Keratinocyte (primary cell): ENCODE measurements at regions not wholly inside any gene's neighbourhood (a gene's known extent, or its start where the extent isn't known, plus 50 kb on each side); places are given as distances from the start of the nearest gene placed in this dataset.

ENCODE experiments used
- DNase-seq: peaks from one replicate; pipeline ENCODE4 v3.0.0-alpha.2; 2011; ENCODE audit warnings: low read depth, missing footprints, low spot score
- FAIRE-seq: peaks from 2 replicates; lab custom pipeline; 2011; peaks lifted over from hg19 to GRCh38; lab: Jason Lieb, UNC
- H2AFZ ChIP-seq: 2 replicates; pipeline ENCODE4 v1.6.0; 2012; ENCODE audit warnings: low read length, control low read depth, inconsistent platforms; ENCODE audit not compliant: control insufficient read depth
- H3K27ac ChIP-seq: 2 replicates; pipeline ENCODE4 v1.5.1; 2011; ENCODE audit warnings: low read length; ENCODE audit not compliant: control insufficient read depth, insufficient read depth
- H3K27me3 ChIP-seq: 3 replicates; pipeline ENCODE4 v1.6.0; 2011; ENCODE audit warnings: low read length; ENCODE audit not compliant: control insufficient read depth, insufficient read depth; ENCODE audit errors: extremely low read depth
- H3K36me3 ChIP-seq, 2 experiments: 2 replicates in 1 of 2; 3 replicates in 1 of 2; pipeline ENCODE4 v1.5.1; 2011; ENCODE audit warnings: low read length in 2 of 2, mild to moderate bottlenecking in 1 of 2; ENCODE audit not compliant: control insufficient read depth in 2 of 2, insufficient read depth in 2 of 2; ENCODE audit errors: extremely low read depth in 1 of 2
- H3K4me1 ChIP-seq: 3 replicates; pipeline ENCODE4 v1.5.1; 2011; ENCODE audit warnings: low read length; ENCODE audit not compliant: control insufficient read depth, insufficient read depth; ENCODE audit errors: extremely low read depth
- H3K4me2 ChIP-seq: 3 replicates; pipeline ENCODE4 v1.6.0; 2011; ENCODE audit warnings: low read depth, low read length; ENCODE audit not compliant: control insufficient read depth, insufficient read depth; ENCODE audit errors: extremely low read depth
- H3K4me3 ChIP-seq, 3 experiments: fragments of 200-600 bp in 1 of 3; sonication (generic) in 1 of 3; 2 replicates in 2 of 3; 3 replicates in 1 of 3; pipeline ENCODE4 v1.5.1; 2011 to 2016; ENCODE audit warnings: low read length in 3 of 3, mild to moderate bottlenecking in 3 of 3, control low read depth in 2 of 3, inconsistent platforms in 1 of 3, low read depth in 1 of 3, mixed read lengths in 1 of 3, mixed run types in 1 of 3, moderate library complexity in 1 of 3; ENCODE audit not compliant: control insufficient read depth in 2 of 3, insufficient read depth in 2 of 3; ENCODE audit errors: extremely low read depth in 1 of 3
- H3K79me2 ChIP-seq: 2 replicates; pipeline ENCODE4 v1.6.0; 2012; ENCODE audit warnings: low read length; ENCODE audit not compliant: control insufficient read depth, insufficient read depth
- H3K9ac ChIP-seq: 3 replicates; pipeline ENCODE4 v1.6.0; 2011; ENCODE audit warnings: low read length; ENCODE audit not compliant: control insufficient read depth, insufficient read depth; ENCODE audit errors: extremely low read depth
- H3K9me1 ChIP-seq: 3 replicates; pipeline ENCODE4 v1.6.0; 2011; ENCODE audit warnings: low read length; ENCODE audit not compliant: control insufficient read depth, insufficient read depth; ENCODE audit errors: extremely low read depth
- H3K9me3 ChIP-seq: 2 replicates; pipeline ENCODE4 v1.5.1; 2012; ENCODE audit warnings: low read depth, low read length; ENCODE audit not compliant: control insufficient read depth
- H4K20me1 ChIP-seq: 3 replicates; pipeline ENCODE4 v1.6.0; 2011; ENCODE audit warnings: low read length; ENCODE audit not compliant: control insufficient read depth, insufficient read depth; ENCODE audit errors: extremely low read depth
- CTCF ChIP-seq, 3 experiments: IDR thresholded peaks in 1 of 3; conservative IDR thresholded peaks in 1 of 3; optimal IDR thresholded peaks in 1 of 3; 2 replicates in 2 of 3; 3 replicates in 1 of 3; pipeline versions ENCODE3 to v1.5.1; 2011; ENCODE audit warnings: low read length in 3 of 3, mild to moderate bottlenecking in 3 of 3, moderate library complexity in 2 of 3, control low read depth in 1 of 3, inconsistent platforms in 1 of 3; ENCODE audit not compliant: insufficient read depth in 2 of 3; ENCODE audit errors: extremely low read depth in 1 of 3
- EZH2 ChIP-seq: IDR thresholded peaks from one replicate; pipeline ENCODE4 v1.6.1; 2012; ENCODE audit warnings: inconsistent platforms, mild to moderate bottlenecking, low read length, moderate library complexity
- dilution Hi-C: fragments of 300-500 bp; cut with MboI; formaldehyde crosslinking; loops from one replicate; pipeline ENCODE4 v1.7.0; 2020; ENCODE audit warnings: low sequenced_read_pairs; ENCODE audit not compliant: extremely low pct_ligation_motif_present

- Histone ChIP-seq H3K27ac (no peak overlapping the region), H3K4me1 (no peaks in the 10 kb centered on the region), H3K27me3 (no peaks in the 10 kb centered on the region), H3K9me1 (no peaks in the 10 kb centered on the region), H3K4me3 (no peak overlapping the region), H4K20me1 (no peaks in the 10 kb centered on the region), H3K79me2 (no peaks in the 10 kb centered on the region), H3K9me3 (no peaks in the 10 kb centered on the region), H2AFZ (no peak overlapping the region), H3K4me2 (no peak overlapping the region), H3K36me3 (no peaks in the 10 kb centered on the region), H3K9ac (no peak overlapping the region)
- FAIRE-seq (no peak), DNase-seq (no peak)
- dilution Hi-C loops: no loop called here
- TF ChIP-seq CTCF (optimal IDR thresholded peaks at IDR 0.05 in 1 of 3, IDR thresholded peaks at IDR 0.05 in 1 of 3, conservative IDR thresholded peaks at IDR 0.05 in 1 of 3; ENCODE audit: extremely low read depth in 1 of 3, insufficient read depth in 2 of 3, low read length in 3 of 3) (no peak), EZH2 (no peak)
Observed at GRCh38 chr2:104318001-104318665, 535.8 kb upstream of the POU3F3 start.

GRCh38 chr2:104321116-104321795 is 532.7 kb upstream of the POU3F3 start:
- H3K4me3 ChIP-seq: no peak overlapping the region
- no peaks in the 10 kb centered on the region for H3K9me1 ChIP-seq
- H3K27me3 ChIP-seq: no peaks in the 10 kb centered on the region
- H3K27ac ChIP-seq: no peak overlapping the region
- H3K4me1 ChIP-seq: no peaks in the 10 kb centered on the region
- DNase-seq (no peak), FAIRE-seq (no peak)
- no peak overlapping the region for H3K9ac ChIP-seq
- no peaks in the 10 kb centered on the region for H4K20me1 ChIP-seq
- H3K9me3 ChIP-seq: no peaks in the 10 kb centered on the region
- H2AFZ ChIP-seq: no peak overlapping the region
- dilution Hi-C loops: no loop called here
- no peaks in the 10 kb centered on the region for H3K79me2 ChIP-seq
- no peak overlapping the region for H3K4me2 ChIP-seq
- TF ChIP-seq EZH2: no peak
- no peak for TF ChIP-seq CTCF (optimal IDR thresholded peaks at IDR 0.05 in 1 of 3, IDR thresholded peaks at IDR 0.05 in 1 of 3, conservative IDR thresholded peaks at IDR 0.05 in 1 of 3; ENCODE audit: extremely low read depth in 1 of 3, insufficient read depth in 2 of 3, low read length in 3 of 3)
- no peaks in the 10 kb centered on the region for H3K36me3 ChIP-seq
